ENCODE measurements at regions not wholly inside any gene's neighbourhood (a gene's known extent, or its start where the extent isn't known, plus 50 kb on each side); places are given as distances from the start of the nearest gene placed in this dataset.

GRCh38 chrX:135632353-135632752 lies 81.1 kb upstream of the CT45A1 start:
- DNase-seq, result no peak
- intact Hi-C loops (cut with micrococcal nuclease), result no loop called here
- H3K36me3 Mint-ChIP-seq (ENCODE audit: low read depth), result no peaks in the 10 kb centered on the region
- no peaks in the 10 kb centered on the region for H3K4me1 Mint-ChIP-seq
- POLR2A ChIA-PET, result no interaction called here
- no peaks in the 10 kb centered on the region for H3K9me3 Mint-ChIP-seq
- no peak overlapping the region for H3K4me3 Mint-ChIP-seq
- H3K27ac Mint-ChIP-seq, result no peak overlapping the region
- no peak for TF ChIP-seq CTCF (IDR thresholded peaks at IDR 0.05)
- CTCF ChIA-PET, result no interaction called here
- ATAC-seq (ENCODE audit: low read depth), result no peak
- no peaks in the 10 kb centered on the region for H3K27me3 Mint-ChIP-seq

GRCh38 chrX:135639066-135639780 lies 74.2 kb upstream of the CT45A1 start:
- CTCF ChIA-PET, result no interaction called here
- no peak for ATAC-seq (ENCODE audit: low read depth)
- Mint-ChIP-seq H3K36me3 (ENCODE audit: low read depth) (no peaks in the 10 kb centered on the region), H3K27ac (no peak overlapping the region), H3K4me1 (no peaks in the 10 kb centered on the region), H3K27me3 (no peaks in the 10 kb centered on the region), H3K9me3 (no peaks in the 10 kb centered on the region), H3K4me3 (no peak overlapping the region)
- intact Hi-C loops (cut with micrococcal nuclease), result no loop called here
- POLR2A ChIA-PET, result no interaction called here
- TF ChIP-seq CTCF (IDR thresholded peaks at IDR 0.05), result no peak
- DNase-seq, result no peak

GRCh38 chrX:135643916-135644315 lies 69.5 kb upstream of the CT45A1 start:
- DNase-seq (no peak), ATAC-seq (ENCODE audit: low read depth) (no peak)
- no peak for TF ChIP-seq CTCF (IDR thresholded peaks at IDR 0.05)
- Mint-ChIP-seq H3K27me3 (no peaks in the 10 kb centered on the region), H3K36me3 (ENCODE audit: low read depth) (no peaks in the 10 kb centered on the region), H3K4me3 (no peak overlapping the region), H3K9me3 (no peaks in the 10 kb centered on the region), H3K27ac (no peak overlapping the region), H3K4me1 (no peaks in the 10 kb centered on the region)
- POLR2A ChIA-PET, result no interaction called here
- CTCF ChIA-PET, result no interaction called here
- intact Hi-C loops (cut with micrococcal nuclease), result no loop called here

- H3K4me1 Mint-ChIP-seq, result no peaks in the 10 kb centered on the region
- no peaks in the 10 kb centered on the region for H3K27me3 Mint-ChIP-seq
- no peak for TF ChIP-seq CTCF (IDR thresholded peaks at IDR 0.05)
- H3K9me3 Mint-ChIP-seq, result no peaks in the 10 kb centered on the region
- no peak overlapping the region for H3K27ac Mint-ChIP-seq
- POLR2A ChIA-PET, result no interaction called here
- CTCF ChIA-PET, result no interaction called here
- no peaks in the 10 kb centered on the region for H3K36me3 Mint-ChIP-seq (ENCODE audit: low read depth)
- intact Hi-C loops (cut with micrococcal nuclease), result no loop called here
- no peak overlapping the region for H3K4me3 Mint-ChIP-seq
- DNase-seq, result no peak
- ATAC-seq (ENCODE audit: low read depth), result no peak
Observed at GRCh38 chrX:135644624-135645023, 68.8 kb upstream of the CT45A1 start.

- no peaks in the 10 kb centered on the region for H3K9me3 Mint-ChIP-seq
- POLR2A ChIA-PET, result no interaction called here
Observed at GRCh38 chrX:135649029-135649428, 64.4 kb upstream of the CT45A1 start.

More at GRCh38 chrX:135649029-135649428, 64.4 kb upstream of the CT45A1 start:
- CTCF ChIA-PET, result no interaction called here
- Mint-ChIP-seq H3K27me3 (no peaks in the 10 kb centered on the region), H3K4me1 (no peaks in the 10 kb centered on the region), H3K4me3 (no peak overlapping the region), H3K27ac (no peak overlapping the region), H3K36me3 (ENCODE audit: low read depth) (no peaks in the 10 kb centered on the region)
- intact Hi-C loops (cut with micrococcal nuclease), result no loop called here
- no peak for ATAC-seq (ENCODE audit: low read depth)
- no peak for DNase-seq
- no peak for TF ChIP-seq CTCF (IDR thresholded peaks at IDR 0.05)

Data from activated B cell treated with CpG ODN at 0.5 μM for 24 hours (primary cell).